ENCODE measurements at regions not wholly inside any gene's neighbourhood (a gene's known extent, or its start where the extent isn't known, plus 50 kb on each side); places are given as distances from the start of the nearest gene placed in this dataset.
"Not testable (repeated sequence)": the region's sequence is repeated elsewhere in the genome, so short reads cannot be mapped to it uniquely, and the experiment has no call there.

DNA sequence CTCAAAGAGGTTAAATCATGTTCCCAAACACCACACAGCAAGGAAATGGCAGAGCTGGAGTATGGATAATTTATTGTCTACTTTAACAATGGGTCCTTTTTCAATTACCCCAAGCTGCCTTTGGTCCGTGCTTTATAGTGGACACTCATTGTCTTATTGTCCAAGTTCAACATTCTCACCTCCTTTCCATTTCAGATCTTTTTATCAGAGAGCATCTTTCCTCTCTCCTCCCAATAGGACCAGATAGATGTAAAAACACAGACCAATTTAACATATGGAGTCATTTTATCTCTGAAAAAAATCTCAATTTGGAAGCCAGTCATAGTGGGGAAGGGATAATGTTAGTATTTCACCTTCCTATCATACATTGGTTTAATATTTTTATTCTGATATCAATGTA is 83.5 kb upstream of the WAC start:
- DNase-seq = no peak

DNA sequence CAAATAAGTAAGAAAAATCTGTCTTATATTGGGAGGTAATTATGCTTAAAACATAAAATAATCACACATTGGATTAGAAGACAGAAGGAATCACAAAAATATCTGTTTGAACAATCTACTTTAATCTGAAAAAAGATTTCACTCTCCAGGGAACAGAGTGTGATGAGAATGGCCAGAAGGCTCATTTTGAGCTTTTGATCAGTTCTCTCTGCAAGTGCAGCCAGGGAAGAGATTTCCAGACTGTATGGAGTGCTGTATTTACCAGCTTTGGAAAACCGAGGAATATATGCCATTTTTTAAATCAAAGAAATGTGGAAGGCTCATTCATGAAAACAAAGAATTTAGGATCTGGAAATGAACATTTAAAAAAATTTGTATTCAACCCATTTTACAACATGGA is 83.0 kb upstream of the WAC start:
- DNase-seq = no peak

DNA sequence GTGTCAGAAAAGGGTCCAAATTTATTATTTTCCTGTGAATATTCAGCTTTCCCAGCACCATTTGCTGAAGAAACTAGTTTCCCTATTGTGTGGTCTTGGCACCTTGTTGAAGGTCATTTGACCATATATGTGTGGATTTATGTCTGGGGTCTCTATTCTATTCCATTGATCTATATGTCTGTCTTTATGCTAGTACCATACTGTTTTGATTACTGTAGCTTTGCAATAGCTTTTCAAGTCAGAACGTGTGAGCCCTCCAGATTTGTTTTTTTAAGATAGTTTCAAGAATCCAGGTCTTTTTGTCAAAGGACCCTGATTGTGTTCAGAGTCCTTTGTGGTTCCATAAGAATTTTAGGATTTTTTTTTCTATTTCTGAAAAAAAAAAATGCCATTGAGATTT is 79.0 kb upstream of the WAC start:
- no peak for DNase-seq

DNA sequence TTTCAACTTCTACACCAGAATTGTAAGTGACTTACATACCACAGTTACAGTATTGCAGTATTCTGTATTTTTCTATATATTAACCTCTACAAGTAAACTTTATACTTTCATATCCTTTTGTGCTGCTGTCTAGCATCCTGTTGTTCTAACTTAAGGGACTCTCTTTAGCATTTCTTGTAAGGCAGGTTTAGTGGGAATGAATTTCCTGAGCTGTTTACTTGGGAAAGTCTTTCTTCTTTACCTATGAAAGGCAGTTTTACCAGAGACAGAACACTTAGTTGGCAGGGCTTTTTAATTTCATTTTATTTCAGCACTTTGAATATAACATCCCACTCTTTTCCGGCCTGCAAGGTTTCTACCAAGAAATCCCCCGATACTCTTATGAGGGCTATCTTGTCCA is 75.8 kb upstream of the WAC start:
- DNase-seq = no peak

DNA sequence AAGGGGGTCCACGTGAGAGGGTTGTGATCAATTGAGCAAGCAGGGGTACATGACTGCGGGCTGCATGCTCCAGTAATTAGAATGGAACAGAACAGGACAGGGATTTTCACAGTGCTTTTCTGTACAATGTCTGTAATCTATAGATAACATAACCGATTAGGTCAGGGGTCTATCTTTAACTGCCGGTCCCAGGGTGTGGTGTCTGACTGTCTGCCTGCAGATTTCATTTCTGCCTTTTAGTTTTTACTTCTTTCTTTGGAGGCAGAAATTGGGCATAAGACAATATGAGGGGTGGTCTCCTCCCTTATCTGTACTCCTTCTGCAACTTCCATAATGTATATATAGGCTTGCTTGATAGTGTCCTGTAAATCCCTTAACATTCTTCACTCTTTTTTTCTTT is 75.0 kb upstream of the WAC start:
- not testable (repeated sequence) for DNase-seq

DNA sequence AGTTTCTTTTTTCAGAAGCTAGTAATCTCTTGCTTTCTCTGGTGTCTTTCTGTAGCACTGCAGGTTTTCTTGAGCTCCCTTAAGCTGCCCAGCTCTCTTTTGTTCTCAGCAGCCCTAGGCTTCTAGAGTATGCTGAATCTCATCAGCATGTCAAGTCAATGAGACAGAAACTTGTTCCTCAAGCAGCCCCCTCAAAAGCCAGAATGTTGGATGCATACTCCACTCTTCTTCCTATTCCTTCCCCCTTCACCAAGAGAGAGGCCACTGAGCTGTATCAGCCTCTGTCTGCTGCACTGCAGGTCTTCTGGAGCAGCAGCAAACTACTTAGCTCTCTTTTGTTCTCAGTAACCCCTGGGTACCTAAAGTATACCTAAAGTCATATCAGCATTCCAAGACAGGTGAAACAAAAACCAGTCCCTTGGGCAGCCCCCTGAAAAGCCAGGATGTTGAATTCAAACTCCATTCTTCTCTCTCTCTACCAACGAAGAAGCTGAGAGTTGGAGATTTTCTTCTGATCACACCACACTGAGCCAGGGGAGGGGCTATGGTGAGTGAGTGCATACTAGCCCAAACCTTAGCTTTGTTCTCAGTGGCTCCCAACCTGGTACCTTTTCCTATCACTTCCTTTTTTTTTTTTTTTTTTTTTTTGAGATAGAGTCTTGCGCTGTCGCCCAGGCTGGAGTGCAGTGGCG is 73.3 kb upstream of the WAC start:
- DNase-seq = no peak

DNA sequence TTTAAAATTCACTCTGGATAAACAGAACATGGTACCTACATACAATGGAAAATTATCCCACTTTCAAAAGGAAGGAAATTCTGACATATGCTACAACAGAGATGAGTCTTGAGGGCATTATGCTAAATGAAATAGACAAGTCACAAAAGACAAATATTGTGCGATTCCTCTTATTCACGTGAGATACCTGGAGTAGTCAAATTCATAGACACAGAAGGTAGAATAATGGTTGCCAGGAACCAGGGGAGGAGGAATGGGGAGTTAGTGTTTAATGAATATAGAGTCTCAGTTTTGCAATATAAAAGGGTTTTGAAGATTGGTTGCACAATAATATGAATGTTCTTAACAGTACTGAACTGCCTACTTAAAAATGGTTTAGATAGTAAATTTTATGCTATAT is 69.8 kb upstream of the WAC start:
- no peak for DNase-seq

DNA sequence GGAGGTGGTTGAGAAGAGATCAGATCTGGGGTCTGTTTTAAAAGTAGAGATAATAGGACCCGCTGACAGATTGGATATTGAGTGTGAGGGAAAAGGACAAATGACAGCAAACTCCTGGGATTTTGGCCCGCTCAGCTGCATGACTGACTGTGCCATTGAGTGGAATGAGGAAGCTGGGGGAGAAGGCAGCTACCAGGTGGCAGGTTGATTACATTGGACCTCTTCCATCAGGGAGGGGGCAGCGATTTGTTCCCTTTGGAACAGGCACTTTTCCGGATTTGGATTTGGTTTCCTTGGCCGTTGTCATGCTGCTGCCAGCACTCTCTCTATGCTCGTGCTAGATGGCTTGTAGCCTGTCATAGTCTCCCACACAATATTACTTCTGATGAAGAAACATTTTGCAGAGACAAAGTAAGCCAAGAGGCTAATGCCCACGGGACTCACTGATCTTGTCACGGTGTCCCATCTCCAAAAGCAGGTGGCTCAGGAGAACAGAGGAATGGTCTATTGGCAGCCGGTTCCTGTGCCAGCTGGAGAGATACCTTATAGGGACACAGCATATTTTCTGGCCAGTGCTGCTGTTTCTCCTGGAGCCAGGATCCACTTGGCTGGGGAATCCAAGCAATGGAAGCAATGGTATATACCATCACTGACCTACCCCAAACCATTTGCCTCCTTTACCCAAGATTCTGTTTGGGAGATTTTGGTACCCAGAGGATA is 69.1 kb upstream of the WAC start:
- no peak for DNase-seq

DNA sequence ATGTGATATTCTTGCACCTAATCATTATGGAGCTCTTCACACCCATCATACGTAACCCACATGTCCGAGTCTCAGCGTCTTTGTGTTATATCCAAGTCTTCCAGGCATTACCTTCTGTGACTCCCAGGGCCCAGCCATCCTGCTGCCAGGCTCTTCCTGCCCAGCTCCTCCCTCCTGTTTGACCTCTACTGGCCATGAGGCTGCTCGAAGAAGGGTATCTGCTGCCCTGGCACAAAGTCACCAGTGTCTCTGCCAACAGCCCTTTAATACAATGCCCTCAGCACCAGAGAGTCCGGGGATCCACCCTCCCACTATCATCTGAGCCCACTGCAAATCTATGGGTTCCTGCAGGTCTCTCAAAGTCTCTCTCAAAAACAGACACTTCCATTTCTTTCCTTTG is 65.3 kb upstream of the WAC start:
- DNase-seq = no peak

DNA sequence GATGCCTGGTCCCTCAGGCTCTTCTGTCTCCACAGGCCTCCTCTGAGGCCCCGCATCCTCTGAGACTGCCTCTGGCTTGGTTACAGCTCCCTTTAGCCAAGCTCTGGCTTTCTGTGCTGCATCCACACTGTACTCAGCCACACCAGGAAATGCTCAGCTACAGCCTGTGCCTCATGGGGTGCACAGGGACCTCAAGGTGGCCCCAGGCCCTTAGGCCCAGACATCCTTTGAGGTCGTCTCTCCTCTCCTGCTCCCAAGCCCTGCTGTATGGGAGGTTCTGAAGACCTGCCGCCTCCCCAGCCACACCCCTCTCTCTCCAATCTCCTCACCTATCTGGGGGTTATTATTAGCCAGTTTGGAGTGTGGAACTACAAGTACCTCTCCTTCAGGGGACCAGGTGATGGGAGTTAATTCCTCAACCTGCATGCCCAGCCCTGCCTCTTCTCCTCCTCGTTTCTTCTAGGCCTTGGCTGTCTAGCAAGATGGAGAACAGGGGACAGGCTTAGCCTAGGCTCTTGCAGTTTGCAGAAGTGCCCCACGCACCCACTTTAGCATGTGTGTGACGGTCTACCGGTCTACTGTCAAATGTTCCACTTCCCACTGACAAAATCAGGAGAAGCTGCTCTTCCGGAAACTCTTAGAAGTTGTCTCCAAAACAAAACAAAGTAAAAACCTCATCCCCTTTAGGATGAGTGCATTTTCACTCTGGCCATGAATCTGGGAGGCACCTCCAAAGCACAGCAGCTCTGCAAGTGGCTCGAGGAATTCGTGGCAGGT is 64.0 kb upstream of the WAC start:
- no peak for DNase-seq

DNA sequence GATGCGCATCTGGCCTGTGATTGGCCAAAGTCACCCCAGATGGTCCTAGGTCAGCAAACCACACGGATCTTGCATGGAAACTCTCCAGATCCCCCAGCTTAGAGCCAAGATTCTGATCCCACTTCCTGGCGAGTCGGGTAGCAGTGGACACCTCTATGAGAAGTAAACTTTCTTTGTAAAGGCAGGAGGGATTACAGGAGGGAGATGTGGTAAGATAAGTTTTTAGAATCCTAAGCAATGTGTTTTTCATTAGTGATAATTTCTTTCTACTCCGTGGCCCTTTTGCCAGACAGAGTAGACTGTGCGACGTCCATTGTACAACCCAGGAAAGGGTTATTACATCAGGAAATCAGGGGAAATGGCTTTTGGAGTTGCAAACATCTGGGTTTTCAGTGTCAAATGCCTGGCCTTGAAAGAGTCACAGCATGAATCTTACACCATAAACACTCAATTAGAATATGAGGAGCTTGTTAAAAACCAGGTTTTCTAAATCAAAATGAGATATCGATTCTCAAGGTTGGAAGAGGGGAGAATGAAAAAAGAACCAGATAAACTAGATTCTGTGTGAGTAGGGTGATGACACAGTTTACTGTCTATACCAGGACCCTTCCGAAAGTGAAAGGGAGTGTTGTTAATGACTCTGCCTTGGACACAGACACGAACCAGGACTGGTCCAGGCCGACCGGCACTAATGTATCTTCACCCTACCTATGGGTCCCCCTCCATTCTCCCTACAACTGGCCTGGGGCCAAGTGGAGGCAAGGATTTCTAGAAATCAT is 61.9 kb upstream of the WAC start:
- no peak for DNase-seq

DNA sequence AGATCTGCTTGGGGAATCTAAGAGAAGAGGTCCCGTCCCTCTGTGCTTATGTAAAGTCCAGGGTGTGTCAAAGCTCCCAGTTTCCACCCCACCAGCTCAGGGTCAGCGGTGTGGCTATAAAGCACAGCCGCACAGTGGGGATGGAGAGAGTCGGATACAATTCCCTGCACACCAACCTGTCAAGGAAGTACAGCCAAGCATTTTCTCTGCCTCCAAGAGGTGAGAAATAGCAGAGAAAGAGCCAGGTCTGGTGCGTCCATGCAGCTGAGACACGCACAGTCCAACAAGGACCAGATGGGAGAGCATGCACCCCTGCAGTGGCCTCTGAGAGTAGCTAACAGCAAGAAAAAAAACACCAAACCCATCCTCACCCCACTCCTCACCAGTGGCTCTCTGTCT is 61.3 kb upstream of the WAC start:
- DNase-seq = no peak

DNA sequence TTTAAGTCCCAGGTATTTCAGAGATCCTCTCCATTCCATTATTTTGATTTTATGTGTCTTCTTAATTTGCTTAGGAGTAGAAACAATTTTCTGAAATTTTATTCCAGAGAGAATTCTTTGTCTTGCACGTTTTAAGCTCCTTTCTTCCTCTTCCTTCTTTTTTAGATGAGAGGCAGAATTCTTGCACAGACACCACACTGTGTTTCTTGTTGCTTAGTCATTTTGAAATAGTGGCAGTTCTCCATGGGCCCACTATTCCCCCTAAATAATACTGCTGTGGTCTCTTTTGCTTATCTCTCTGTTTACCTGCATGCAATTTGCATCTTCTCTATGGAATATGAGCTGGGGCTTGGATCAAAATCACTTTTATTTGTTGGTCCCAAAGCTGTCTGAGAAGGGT is 54.3 kb upstream of the WAC start:
- no peak for DNase-seq

DNA sequence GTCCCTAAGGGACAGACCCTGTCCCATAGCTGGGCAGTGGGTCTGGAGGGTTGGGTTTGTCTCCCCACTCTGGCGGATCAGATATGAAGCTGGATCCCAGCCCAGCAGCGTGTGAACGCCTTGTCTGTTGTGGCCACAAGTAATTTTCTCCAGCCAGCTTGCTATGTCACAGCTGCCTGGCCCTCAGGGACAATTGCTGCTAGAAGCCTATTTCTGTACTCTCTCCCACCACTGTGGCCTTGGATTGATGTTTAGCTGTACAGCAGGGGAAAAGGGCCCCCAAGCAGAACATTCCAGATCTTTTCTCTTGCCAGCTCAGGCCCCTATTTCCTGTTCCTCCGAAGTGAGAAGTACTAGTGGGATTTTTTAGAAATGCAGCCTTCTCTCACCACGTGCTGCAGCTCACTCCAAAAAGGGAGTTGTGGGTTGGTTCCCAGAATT is 53.5 kb upstream of the WAC start:
- no peak for DNase-seq

DNA sequence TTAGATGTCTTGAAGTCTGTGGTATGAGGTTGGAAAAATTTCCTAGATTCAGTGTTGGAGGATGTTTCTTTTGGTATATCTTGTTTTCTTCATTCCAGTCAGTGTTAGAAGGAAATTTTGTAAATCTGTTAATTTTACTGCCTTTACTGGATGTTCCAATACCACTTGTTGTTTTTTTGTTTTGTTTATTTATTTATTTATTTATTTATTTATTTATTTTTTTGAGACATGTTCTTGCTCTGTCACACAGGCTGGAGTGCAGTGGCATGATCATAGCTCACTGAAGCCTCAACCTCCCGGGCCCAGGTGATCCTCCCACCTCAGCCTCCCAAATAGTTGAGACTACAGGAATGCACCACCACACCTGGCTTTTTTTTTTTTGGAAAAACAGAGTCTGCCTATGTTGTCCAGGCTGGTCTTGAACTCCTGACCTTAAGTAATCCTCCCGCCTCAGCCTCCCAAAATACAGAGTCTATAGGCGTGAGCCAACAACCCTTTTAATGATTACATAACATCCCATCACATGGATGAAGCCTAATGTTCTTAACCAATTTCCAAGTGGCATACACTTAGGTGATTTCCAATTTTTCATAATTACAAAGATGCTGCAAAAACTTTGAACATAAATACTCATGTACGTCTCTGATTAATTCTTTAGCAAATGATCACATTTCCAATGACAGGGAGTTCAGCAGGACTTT is 52.8 kb upstream of the WAC start:
- no peak for DNase-seq

DNA sequence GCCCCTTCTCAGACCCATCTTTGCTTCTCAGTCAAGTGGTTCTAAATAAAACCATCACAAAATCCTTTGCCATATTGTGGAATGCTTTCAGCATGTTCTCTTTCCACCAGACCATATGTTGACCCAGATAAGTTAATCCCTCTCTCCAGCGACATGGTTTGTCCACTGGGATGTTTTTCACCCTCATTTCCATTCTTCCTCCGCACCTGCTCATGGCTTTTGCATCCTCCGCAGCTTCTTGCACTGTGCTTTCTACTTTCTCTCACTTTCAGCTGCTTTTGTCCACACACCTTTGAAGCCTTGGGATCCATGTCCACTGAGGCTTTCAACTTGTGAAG is 52.3 kb upstream of the WAC start:
- DNase-seq = peak; percentile 39

DNA sequence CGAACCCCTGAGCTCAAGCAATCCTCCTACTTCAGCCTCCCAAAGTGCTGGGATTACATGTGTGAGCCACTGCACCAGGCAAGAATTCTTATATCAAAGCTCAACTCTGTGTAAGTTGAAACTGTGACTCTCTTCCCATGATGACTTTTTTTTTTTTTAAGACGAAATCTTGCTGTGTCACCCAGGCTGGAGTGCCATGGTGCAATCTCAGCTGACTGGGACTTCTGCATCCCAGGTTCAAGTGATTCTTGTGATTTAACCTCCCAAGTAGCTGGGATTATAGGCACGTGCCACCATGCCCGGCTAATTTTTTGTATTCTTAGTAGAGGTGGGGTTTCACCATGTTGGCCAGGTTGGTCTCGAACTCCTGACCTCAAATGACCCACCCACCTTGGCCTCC is 51.6 kb upstream of the WAC start:
- not testable (repeated sequence) for DNase-seq

DNA sequence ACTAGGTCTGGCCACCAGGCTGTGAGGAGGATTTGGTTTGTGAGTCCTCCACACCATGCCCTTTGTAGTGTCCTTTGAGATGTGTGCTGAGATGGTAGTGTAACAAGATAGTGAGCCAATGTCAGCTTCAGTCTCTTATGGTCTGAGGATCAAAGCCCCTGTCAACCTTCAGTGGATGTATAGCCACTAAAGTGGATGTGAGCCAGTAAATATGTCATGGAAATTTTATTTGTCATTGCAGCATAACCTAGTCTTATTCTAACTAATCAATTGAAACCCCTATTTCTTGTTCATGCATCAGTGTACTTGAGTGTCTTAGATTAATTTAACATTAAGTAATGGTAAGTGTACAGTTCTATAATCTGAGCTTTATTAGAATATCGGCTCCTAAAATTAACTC is 51.0 kb upstream of the WAC start:
- DNase-seq = no peak

Data from NCI-H524 treated with DMSO at 0.1 percent for 48 hours (cell line).